ENCODE measurements at regions not wholly inside any gene's neighbourhood (a gene's known extent, or its start where the extent isn't known, plus 50 kb on each side); places are given as distances from the start of the nearest gene placed in this dataset.

DNA sequence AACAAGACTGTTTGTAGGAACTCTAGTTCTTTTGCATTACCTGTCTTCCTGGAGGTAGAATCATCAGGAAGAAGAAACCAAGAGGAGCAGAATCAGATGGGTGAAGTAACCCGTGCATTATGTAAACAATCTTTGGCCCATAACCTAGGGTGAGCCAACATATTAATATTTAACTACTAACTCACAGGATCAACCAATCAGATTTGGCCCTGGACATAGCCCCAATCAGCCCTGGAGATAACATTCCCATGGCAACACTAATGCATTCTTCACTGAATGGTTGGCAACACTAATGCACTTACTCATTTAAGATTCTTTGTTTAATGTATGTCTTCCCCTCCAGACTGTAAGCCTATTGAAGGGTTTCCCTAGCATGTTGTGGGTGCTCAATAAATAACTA, 72.0 kb upstream of the CTAGE1 start:
- TF ChIP-seq, protein P1, sequence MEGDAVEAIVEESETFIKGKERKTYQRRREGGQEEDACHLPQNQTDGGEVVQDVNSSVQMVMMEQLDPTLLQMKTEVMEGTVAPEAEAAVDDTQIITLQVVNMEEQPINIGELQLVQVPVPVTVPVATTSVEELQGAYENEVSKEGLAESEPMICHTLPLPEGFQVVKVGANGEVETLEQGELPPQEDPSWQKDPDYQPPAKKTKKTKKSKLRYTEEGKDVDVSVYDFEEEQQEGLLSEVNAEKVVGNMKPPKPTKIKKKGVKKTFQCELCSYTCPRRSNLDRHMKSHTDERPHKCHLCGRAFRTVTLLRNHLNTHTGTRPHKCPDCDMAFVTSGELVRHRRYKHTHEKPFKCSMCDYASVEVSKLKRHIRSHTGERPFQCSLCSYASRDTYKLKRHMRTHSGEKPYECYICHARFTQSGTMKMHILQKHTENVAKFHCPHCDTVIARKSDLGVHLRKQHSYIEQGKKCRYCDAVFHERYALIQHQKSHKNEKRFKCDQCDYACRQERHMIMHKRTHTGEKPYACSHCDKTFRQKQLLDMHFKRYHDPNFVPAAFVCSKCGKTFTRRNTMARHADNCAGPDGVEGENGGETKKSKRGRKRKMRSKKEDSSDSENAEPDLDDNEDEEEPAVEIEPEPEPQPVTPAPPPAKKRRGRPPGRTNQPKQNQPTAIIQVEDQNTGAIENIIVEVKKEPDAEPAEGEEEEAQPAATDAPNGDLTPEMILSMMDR (IDR thresholded peaks at IDR 0.05) = no peak
- peak overlapping the region; percentile 72 to 74 for H3K27ac ChIP-seq
- intact Hi-C loops (cut with DNase I; ENCODE audit: low total_unique reads) = loop anchor here (5.0 to 10.0 kb wide), 2 partner anchors 55 to 58 kb away; no protein-coding TSS in a partner anchor
- H3K4me1 ChIP-seq = peaks cover 0 to 34% (median 28%) of the 10 kb centered on the region in 4 donors
- no peak for DNase-seq
- no peaks in the 10 kb centered on the region for H3K36me3 ChIP-seq
- no peak overlapping the region for H3K4me3 ChIP-seq
- H3K9me3 ChIP-seq = no peaks in the 10 kb centered on the region
- no peaks in the 10 kb centered on the region for H3K27me3 ChIP-seq

DNA sequence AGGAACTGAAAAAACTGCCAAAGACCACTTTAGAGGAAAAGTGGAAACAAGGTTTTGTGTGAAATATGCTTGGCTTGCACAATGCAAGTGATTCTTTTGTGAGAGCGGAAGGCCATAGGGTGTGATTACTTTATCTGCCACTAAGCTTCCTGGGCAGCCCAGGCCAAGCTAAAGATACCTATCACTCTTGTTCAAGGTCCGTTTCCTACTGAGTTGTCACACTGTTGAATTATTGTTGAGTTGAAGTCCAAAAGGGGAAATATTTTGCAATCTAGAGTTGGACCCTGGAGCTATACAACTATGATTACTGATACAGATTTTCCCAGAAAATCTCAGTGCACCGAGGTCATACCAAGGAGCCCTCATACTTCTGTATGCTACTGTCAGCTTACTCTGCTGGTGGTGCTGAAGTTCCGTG, 72.7 kb upstream of the CTAGE1 start:
- Histone ChIP-seq H3K4me1 (peaks cover 0 to 41% (median 28%) of the 10 kb centered on the region in 4 donors), H3K27me3 (no peaks in the 10 kb centered on the region), H3K27ac (peak overlapping the region in 1 of 2 donors; percentile 72), H3K9me3 (no peaks in the 10 kb centered on the region), H3K4me3 (no peak overlapping the region), H3K36me3 (no peaks in the 10 kb centered on the region)
- intact Hi-C loops (cut with DNase I; ENCODE audit: low total_unique reads) = loop anchor here (10.0 kb wide), 1 partner anchor 56 kb away; no protein-coding TSS in a partner anchor
- TF ChIP-seq, protein P1 (IDR thresholded peaks at IDR 0.05) = no peak
- DNase-seq = no peak

DNA sequence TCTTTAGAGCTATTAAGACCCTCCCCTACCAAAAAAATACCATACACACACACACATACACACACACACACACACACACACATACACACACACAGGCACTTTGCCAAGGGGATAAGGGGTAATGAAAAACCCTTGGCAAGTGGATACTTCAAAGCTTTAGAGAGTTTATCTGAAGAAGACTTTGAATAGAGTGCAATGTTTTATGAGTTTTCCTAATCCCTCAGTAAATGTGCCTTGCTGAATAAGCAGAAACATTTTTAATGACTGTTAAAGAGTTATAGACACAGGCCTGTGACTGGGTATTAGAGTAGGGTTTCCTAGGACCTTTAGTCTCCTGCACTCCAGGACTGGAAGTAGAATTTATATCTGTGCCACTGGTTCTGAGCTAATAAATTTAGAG, 75.5 kb upstream of the CTAGE1 start:
- no peak for DNase-seq
- intact Hi-C loops (cut with DNase I; ENCODE audit: low total_unique reads) = loop anchor here (10.0 kb wide), 1 partner anchor 58 kb away; no protein-coding TSS in a partner anchor
- Histone ChIP-seq H3K9me3 (no peaks in the 10 kb centered on the region), H3K27ac (peak overlapping the region; percentile 67 to 73), H3K4me1 (peaks cover 0 to 37% (median 22%) of the 10 kb centered on the region in 4 donors), H3K4me3 (no peak overlapping the region), H3K36me3 (no peaks in the 10 kb centered on the region), H3K27me3 (no peaks in the 10 kb centered on the region)
- TF ChIP-seq, protein P1 (IDR thresholded peaks at IDR 0.05) = no peak

DNA sequence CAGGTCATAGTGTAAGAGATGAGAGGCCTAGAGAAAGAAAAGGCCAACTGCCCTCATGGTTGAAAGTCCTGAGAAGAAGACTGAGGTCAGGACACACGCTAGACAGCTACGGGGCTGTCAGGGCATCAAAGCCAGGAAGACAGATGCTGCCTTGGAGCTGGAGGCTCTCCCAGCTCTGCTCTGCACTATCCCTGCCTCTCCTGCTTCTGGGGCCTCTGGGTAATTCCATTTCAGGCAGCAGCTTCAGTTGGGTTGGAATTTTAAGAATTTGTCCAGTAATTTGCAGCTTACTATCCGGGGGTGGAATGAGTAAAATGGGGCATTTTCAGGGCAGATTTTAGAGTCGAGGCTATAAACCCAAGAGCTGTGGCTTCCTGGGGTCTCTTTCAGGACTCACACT, 76.2 kb upstream of the CTAGE1 start:
- no peak for DNase-seq
- H3K27ac ChIP-seq = peak overlapping the region; percentile 67 to 73
- H3K9me3 ChIP-seq = no peaks in the 10 kb centered on the region
- H3K4me1 ChIP-seq = peaks cover 0 to 30% (median 15%) of the 10 kb centered on the region in 4 donors
- no peaks in the 10 kb centered on the region for H3K27me3 ChIP-seq
- H3K4me3 ChIP-seq = no peak overlapping the region
- no peaks in the 10 kb centered on the region for H3K36me3 ChIP-seq
- TF ChIP-seq, protein P1 (IDR thresholded peaks at IDR 0.05) = no peak
- intact Hi-C loops (cut with DNase I; ENCODE audit: low total_unique reads) = loop anchor here (10.0 kb wide), 1 partner anchor 59 kb away; no protein-coding TSS in a partner anchor

DNA sequence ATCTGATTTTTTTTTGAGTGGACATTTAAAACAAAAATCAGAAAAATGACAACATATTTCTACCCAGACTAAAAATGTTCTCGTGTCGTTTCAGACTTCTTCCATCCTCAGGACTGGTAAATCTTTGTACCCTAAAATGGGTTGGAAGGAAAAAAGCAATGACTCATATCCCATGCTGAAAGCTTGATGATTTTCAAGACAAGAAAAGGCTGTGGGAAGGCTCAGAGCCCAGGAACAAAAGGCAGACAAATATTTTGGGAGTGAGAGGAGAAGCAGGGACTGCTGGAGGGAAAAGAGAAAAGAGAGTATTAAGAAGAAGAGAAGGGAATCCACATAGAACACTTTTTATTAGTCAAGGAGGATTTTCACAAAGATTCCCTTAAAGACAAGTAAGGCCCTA, 77.1 kb upstream of the CTAGE1 start:
- H3K36me3 ChIP-seq = no peaks in the 10 kb centered on the region
- intact Hi-C loops (cut with DNase I; ENCODE audit: low total_unique reads) = loop anchor here (10.0 kb wide), 1 partner anchor 60 kb away; no protein-coding TSS in a partner anchor
- H3K9me3 ChIP-seq = no peaks in the 10 kb centered on the region
- no peaks in the 10 kb centered on the region for H3K27me3 ChIP-seq
- no peak overlapping the region for H3K4me3 ChIP-seq
- TF ChIP-seq, protein P1 (IDR thresholded peaks at IDR 0.05) = no peak
- H3K27ac ChIP-seq = peak overlapping the region; percentile 67 to 73
- DNase-seq = no peak
- H3K4me1 ChIP-seq = peaks cover 0 to 31% (median 10%) of the 10 kb centered on the region in 4 donors

All from tibial artery (tissue), 4 donors.